ENCODE measurements at regions not wholly inside any gene's neighbourhood (a gene's known extent, or its start where the extent isn't known, plus 50 kb on each side); places are given as distances from the start of the nearest gene placed in this dataset.
A peak's percentile ranks its signal among the peaks of the same experiment; 100 is the strongest.
"Not testable (repeated sequence)": the region's sequence is repeated elsewhere in the genome, so short reads cannot be mapped to it uniquely, and the experiment has no call there.

DNA sequence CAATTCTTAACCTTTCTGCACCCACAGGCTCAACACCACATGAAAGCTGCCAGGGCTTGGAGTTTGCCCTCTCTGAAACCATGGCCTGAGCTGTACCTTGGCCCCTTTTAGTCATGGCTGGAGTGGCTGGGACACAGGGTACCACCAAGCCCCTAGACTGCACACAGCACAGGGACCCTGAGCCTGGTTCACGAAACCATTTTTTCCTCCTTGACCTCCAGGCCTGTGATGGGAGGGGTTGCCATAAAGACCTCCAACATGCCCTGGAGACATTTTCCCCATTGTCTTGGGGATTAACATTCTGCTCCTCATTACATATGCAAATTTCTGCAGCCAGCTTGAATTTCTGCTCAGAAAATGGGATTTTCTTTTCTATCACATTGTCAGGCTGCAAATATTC, 113.4 kb downstream of the XPNPEP1 start:
- not testable (repeated sequence) for DNase-seq

- DNase-seq: not testable (repeated sequence)
Observed at GRCh38 chr10:109801191-109801590, 122.1 kb downstream of the XPNPEP1 start.

DNA sequence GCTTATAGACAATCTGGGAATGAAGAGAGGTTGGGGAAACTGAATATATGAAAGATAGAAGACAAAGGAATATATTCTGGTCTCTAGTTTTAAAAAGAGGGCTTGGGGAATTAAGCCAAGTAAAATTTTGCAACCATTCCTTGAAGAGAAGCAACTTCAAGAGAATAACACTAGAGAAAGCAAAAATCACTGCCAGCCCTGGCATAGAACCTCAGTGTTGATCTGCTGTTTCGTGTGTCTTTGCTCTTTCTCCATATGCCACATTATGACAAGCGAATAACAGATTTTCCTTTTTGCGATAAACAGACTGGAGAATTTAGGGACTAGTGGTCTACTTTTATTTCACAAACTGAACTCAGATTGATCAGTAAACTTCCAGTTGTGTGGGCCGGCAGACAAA, 132.7 kb downstream of the XPNPEP1 start:
- DNase-seq: no peak

DNA sequence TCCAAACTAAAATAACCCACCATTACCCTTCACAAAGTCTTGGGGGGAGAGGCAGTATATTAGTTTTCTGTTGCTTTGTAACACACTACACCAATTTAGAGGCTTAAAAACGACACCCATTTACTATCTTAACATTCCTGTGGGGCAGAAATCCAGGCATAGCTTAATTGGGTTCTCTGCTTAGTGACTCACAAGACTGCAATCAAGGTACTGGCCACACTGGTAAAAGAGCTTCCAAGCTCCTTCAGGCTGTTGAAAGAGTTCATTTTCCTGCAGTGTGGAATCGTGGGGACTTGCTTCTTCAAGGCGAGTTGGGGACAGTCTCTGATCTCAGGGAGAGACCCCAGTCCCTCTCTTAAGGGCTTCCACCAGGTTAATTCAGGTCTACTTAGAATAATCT, 139.1 kb downstream of the XPNPEP1 start:
- DNase-seq: peak; percentile 35

GRCh38 chr10:109783286-109783685, 140.0 kb downstream of the XPNPEP1 start:
- DNase-seq: no peak

DNA sequence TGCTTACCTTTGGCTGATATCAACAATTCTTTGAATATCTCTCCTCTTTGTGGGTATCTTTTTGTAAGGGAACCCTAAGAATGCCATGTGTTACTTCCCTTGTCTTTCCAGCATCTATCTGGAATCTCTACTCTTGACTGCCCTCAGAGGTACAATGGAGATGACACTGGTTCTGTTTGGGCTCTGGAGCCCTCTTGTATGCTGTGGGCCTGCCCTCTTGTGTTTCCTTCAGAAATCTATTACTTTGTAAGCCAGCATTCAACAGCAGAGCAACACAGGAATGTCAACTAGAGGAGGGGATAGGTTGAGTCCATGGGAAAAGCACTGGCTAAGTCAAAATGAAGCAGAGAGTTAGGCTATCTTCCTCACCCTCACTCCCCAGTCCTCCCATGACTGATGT, 142.3 kb downstream of the XPNPEP1 start:
- DNase-seq: no peak

GRCh38 chr10:109778993-109779392, 144.3 kb downstream of the XPNPEP1 start:
- DNase-seq: no peak

DNA sequence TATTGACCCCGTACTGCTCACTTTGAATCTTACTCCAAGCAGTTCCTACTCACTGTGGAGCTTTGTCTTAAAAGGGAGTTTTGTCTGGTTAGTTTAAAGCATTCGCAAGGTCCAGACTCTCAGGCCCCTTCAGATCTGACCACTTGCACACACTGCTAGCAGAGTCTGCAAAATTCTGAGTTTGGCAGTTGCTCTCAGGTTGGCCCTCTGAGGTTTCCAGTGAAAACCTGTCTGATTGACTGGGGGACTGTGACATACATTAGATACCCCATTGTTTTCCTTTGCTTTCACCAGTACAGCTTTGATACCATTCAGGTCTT, 149.2 kb downstream of the XPNPEP1 start:
- no peak for DNase-seq

DNA sequence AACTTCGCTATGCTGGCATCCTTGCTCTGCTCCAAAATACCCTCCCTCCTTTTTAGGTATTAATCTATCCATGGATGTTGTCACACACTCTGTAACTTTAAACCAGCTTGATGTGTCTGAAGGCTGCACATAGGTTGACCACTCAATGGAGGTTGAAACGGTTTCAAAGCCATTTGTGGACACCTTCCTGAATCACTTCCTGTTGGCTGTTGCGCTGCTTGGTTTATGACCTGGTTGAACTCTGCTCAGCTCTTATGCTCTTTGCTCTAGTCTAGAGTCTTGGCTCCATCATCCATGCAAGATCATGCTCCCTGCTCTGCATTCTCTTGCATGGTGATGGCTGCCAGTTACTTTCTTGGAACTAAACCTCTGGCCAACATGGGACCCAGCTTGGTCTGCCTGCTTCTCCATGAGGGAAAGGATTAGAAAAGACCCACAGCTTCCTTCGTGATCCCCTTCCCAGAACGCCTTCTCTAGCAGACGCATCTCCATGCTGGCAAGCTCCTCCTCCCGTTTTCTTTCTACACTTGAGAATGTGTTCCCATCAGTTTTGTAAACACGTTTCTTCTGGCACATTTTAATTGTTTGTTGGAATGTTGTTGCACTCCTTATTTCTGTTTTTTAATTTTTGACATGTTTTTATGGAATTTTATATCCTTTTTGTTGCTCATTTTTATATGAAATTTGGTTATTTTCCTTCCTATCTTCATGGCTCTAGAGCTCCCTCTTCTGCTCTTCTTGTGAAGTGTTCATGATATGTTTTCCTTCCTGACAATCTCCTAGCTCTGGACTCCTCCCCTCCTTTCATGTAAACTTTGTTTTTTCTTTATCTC, 149.8 kb downstream of the XPNPEP1 start:
- peak; percentile 13 for DNase-seq

- no peak for DNase-seq
Observed at GRCh38 chr10:109770663-109771062, 152.6 kb downstream of the XPNPEP1 start.

DNA sequence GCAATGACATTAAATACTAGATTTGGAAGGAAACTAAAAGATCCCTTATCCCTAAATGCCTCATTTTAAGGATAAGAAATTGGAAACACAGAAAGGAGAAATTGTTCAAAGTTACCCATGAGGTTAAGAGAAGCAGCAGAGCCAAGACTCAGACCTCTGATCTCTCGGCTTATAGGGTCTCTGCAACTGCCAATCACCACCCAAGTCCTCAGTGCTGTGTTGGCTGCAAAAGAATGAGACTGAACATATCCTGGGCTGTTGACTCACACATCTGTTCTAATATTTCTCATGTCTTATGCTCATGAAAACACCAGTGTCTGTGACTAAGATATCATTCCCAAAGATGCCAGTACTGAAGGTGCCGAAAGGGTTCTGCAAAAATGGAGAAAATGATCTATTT, 153.3 kb downstream of the XPNPEP1 start:
- no peak for DNase-seq

DNA sequence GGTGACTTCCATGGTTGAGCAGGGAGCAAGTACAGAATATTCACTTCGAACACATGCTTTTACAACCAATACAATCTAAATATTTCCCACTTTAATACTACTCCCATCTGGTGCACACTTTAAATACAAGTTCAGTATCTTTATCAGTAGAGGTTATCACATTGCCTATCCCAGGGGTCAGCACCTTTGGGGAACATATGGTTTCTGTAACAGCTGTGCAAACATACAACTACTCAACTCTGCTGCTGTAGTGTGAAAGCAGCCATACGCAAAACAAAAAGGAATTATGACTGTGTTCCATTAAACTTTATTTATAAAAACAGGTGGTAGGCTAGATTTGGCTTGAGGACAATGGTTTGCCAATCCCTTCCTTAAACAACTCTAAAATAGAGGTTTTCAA, 157.5 kb downstream of the XPNPEP1 start:
- DNase-seq: no peak

DNA sequence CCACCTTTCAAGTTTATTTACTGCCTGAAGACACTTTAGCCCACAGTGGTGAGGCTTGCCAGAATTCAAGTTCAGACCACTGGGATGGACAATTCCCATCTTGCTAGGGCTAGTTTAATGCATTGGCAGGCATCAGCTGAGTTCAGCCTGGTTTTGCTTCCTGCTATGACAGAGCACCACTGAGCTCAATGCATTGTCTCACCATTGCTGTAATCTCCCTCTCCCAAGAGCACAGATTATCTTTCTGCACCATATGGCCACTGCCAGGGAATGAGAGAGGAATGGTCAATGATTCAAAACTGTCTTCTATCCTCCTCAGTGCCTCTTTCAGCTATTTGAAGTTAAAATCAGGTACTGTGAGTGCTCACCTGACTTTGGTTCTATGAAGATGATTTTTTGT, 160.8 kb downstream of the XPNPEP1 start:
- no peak for DNase-seq

DNA sequence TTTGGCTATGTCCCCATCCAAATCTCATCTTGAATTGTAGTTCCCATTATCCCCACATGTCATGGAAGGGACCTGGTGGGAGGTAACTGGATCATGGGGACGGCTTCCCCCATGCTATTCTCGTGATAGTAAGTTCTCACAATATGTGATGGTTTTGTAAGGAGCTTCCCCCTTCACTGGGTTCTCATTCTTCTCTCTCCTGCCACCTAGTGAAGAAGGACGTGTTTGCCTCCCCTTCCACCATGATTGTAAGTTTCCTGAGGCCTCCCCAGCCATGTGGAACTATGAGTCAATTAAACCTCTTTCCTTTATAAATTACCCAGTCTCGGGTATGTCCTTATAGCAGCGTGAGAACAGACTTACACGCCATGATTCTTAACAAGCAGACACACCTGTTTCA, 165.6 kb downstream of the XPNPEP1 start:
- DNase-seq: not testable (repeated sequence)

DNA sequence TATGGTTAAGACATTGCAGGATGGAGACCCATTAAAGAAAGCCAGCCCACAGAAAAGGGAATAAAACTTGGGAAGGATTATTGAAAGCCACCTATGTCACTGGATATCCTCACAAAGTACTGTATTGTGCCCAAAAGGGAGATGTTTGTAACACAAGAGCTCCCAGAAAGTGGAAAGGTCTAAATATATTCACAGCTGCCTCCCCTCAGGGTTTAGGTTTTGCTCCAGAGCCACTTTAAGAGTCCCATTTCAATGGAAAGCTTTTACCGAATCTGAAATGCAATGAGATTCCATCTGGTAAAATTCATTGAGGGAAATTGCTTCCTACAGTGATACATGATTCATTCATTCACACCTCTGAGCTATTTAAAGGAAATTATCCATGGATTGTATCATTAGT, 176.4 kb downstream of the XPNPEP1 start:
- no peak for DNase-seq

DNA sequence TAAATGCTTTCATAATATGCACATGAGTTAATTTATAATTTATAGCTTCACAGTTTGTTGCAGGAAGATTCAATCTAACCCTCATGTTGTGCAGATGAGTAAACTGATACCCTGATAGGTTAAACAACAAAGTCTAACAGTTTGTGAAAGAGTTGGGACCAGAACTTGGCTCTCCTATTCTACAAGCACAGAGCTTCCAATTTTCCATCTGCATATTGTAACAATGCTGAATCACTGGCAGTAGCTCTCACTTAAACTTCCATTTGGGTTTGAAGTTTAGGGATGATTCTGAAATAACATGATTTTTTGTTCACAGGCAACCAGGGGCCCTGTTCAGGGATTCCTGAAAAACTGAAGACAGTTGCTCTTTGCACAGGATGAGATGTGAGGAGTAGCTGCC, 179.3 kb downstream of the XPNPEP1 start:
- no peak for DNase-seq

- peak; percentile 62 for DNase-seq
Observed at GRCh38 chr10:109743574-109743973, 179.7 kb downstream of the XPNPEP1 start.

DNA sequence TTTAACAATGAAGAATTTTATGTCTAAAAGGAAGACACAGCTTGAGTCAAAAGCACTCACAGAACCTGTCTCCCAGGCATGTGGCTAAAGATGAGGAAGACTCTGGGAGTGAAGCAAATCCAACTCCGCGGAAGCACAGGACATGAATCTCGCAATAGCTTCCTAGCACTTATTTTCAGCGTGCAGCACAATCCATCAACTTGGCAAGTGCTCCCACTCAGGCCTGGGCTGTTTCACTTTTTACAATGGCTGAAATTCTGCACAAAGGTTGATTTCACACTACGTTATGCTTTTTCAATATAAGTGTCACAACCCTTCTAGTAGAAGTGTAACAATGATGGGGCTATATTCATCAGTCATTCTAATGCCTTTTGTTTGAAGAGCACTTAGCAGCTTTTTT, 180.2 kb downstream of the XPNPEP1 start:
- peak; percentile 3 for DNase-seq

GRCh38 chr10:109741712-109742111, 181.6 kb downstream of the XPNPEP1 start:
- no peak for DNase-seq

DNA sequence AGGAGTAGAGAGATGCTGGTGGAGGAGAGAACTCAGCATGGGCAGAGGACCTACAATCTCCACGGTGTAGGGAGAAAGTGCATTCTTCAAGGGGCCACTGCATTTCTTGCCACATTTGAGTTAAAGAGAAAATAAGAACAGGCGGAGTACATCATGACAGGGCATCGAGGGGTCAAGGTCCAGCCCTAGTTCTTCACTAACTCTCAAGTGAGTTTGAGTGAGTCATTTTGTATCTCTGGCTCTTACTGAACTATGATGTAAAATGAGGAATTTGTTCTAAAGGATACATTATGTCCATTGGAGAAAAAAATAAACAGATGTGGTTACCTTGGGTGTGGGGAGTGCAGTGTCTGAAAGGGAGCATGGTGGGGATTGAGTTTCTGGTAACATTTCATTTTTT, 182.9 kb downstream of the XPNPEP1 start:
- no peak for DNase-seq

GRCh38 chr10:109737626-109738025, 185.7 kb downstream of the XPNPEP1 start:
- DNase-seq: no peak

GRCh38 chr10:109737009-109737408, 186.3 kb downstream of the XPNPEP1 start:
- no peak for DNase-seq

- no peak for DNase-seq
Observed at GRCh38 chr10:109735776-109736175, 187.5 kb downstream of the XPNPEP1 start.

GRCh38 chr10:109732254-109732965, 190.9 kb downstream of the XPNPEP1 start:
- DNase-seq: no peak
